Astrocyte (in vitro differentiated cells and primary cell): ENCODE measurements at regions not wholly inside any gene's neighbourhood (a gene's known extent, or its start where the extent isn't known, plus 50 kb on each side); places are given as distances from the start of the nearest gene placed in this dataset.

ENCODE experiments used
- DNase-seq: peaks from one replicate; pipeline ENCODE4 v3.0.0-alpha.2; 2010; ENCODE audit warnings: low read depth
- FAIRE-seq: peaks from 2 replicates; lab custom pipeline; 2011; peaks lifted over from hg19 to GRCh38; lab: Jason Lieb, UNC
- H2AFZ ChIP-seq: 2 replicates; pipeline ENCODE4 v1.6.0; 2012; ENCODE audit warnings: low read depth, low read length, inconsistent platforms
- H3K27ac ChIP-seq: 2 replicates; pipeline ENCODE4 v1.5.1; 2011; ENCODE audit warnings: low read depth, low read length, inconsistent platforms
- H3K27me3 ChIP-seq: 2 replicates; pipeline ENCODE4 v1.6.0; 2011; ENCODE audit warnings: low read length, inconsistent platforms; ENCODE audit not compliant: insufficient read depth
- H3K36me3 ChIP-seq: 2 replicates; pipeline ENCODE4 v1.5.1; 2011; ENCODE audit warnings: low read length, inconsistent platforms; ENCODE audit not compliant: insufficient read depth
- H3K4me1 ChIP-seq: 2 replicates; pipeline ENCODE4 v1.5.1; 2011; ENCODE audit warnings: low read length, inconsistent platforms; ENCODE audit not compliant: insufficient read depth
- H3K4me2 ChIP-seq: 2 replicates; pipeline ENCODE4 v1.6.0; 2012; ENCODE audit warnings: low read length, inconsistent platforms
- H3K4me3 ChIP-seq: 2 replicates; pipeline ENCODE4 v1.5.1; 2011; ENCODE audit warnings: low read depth, mild to moderate bottlenecking, low read length, inconsistent platforms; ENCODE audit not compliant: insufficient read depth
- H3K79me2 ChIP-seq: 2 replicates; pipeline ENCODE4 v1.6.0; 2012; ENCODE audit warnings: mild to moderate bottlenecking, low read length, inconsistent platforms; ENCODE audit not compliant: insufficient read depth
- H3K9ac ChIP-seq: 2 replicates; pipeline ENCODE4 v1.6.0; 2012; ENCODE audit warnings: mild to moderate bottlenecking, low read length, inconsistent platforms
- H3K9me3 ChIP-seq: 2 replicates; pipeline ENCODE4 v1.5.1; 2012; ENCODE audit warnings: low read depth, mild to moderate bottlenecking, low read length, inconsistent platforms; ENCODE audit not compliant: insufficient read depth
- H4K20me1 ChIP-seq: 2 replicates; pipeline ENCODE4 v1.6.0; 2012; ENCODE audit warnings: low read length, inconsistent platforms; ENCODE audit not compliant: insufficient read depth
- H3K27ac Mint-ChIP-seq: one replicate; pipeline ENCODE4 v1.8.0; 2021; ENCODE audit warnings: mild to moderate bottlenecking, mixed read lengths; ENCODE audit not compliant: unreplicated experiment
- H3K27me3 Mint-ChIP-seq: one replicate; pipeline ENCODE4 v1.8.0; 2021; ENCODE audit warnings: low read depth, mixed read lengths; ENCODE audit not compliant: unreplicated experiment
- H3K36me3 Mint-ChIP-seq: one replicate; pipeline ENCODE4 v1.8.0; 2021; ENCODE audit warnings: low read depth, mixed read lengths; ENCODE audit not compliant: unreplicated experiment
- H3K4me1 Mint-ChIP-seq: one replicate; pipeline ENCODE4 v1.8.0; 2021; ENCODE audit warnings: low read depth, mixed read lengths; ENCODE audit not compliant: unreplicated experiment
- H3K4me3 Mint-ChIP-seq: one replicate; pipeline ENCODE4 v1.8.0; 2021; ENCODE audit warnings: mild to moderate bottlenecking, moderate library complexity, mixed read lengths; ENCODE audit not compliant: unreplicated experiment
- H3K9me3 Mint-ChIP-seq: one replicate; pipeline ENCODE4 v1.8.0; 2021; ENCODE audit warnings: mild to moderate bottlenecking, mixed read lengths; ENCODE audit not compliant: unreplicated experiment
- EZH2 ChIP-seq: IDR thresholded peaks from 2 replicates; pipeline ENCODE4 v1.6.1; 2012; ENCODE audit warnings: mild to moderate bottlenecking, low read length, inconsistent platforms; ENCODE audit not compliant: insufficient read depth
- TF ChIP-seq, protein P1 (sequence below): IDR thresholded peaks from 2 replicates; pipeline ENCODE4 v1.5.1; 2011; ENCODE audit warnings: low read depth, mild to moderate bottlenecking, inconsistent platforms, low read length, moderate library complexity; ENCODE audit not compliant: insufficient read depth

DNA sequence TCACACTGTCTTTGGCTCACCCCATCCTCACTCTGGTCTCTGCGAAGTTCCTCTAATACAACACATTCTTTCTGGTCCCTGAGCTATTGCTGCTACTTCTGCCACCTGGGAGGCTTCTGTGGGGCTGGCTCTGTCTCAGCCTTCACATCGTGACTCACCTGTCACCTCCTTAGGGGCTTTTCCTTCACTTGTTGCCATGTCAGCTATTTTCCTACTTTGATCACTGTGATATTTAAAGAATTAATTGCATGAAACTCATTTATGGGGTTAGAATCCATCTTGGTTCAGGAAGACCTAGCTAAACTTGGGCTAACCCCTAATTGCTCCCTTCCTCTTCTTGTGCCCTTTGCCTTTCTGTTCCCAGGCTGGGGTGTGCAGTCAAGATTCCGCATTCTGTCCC lies 346.9 kb downstream of the WDR72 start:
- Mint-ChIP-seq H3K4me3 (no peak overlapping the region), H3K27me3 (peaks cover 9% of the 10 kb centered on the region), H3K27ac (no peak overlapping the region), H3K9me3 (peaks cover 2% of the 10 kb centered on the region), H3K4me1 (no peaks in the 10 kb centered on the region), H3K36me3 (no peaks in the 10 kb centered on the region)
- H3K79me2 ChIP-seq = no peaks in the 10 kb centered on the region
- DNase-seq (no peak), FAIRE-seq (no peak)
- no peaks in the 10 kb centered on the region for H3K9me3 ChIP-seq
- no peak overlapping the region for H3K4me2 ChIP-seq
- H3K27ac ChIP-seq = no peak overlapping the region
- H4K20me1 ChIP-seq = no peaks in the 10 kb centered on the region
- no peaks in the 10 kb centered on the region for H3K36me3 ChIP-seq
- H3K27me3 ChIP-seq = no peaks in the 10 kb centered on the region
- H3K4me3 ChIP-seq = no peak overlapping the region
- H3K4me1 ChIP-seq = no peaks in the 10 kb centered on the region
- TF ChIP-seq EZH2 = no peak
- TF ChIP-seq, protein P1, sequence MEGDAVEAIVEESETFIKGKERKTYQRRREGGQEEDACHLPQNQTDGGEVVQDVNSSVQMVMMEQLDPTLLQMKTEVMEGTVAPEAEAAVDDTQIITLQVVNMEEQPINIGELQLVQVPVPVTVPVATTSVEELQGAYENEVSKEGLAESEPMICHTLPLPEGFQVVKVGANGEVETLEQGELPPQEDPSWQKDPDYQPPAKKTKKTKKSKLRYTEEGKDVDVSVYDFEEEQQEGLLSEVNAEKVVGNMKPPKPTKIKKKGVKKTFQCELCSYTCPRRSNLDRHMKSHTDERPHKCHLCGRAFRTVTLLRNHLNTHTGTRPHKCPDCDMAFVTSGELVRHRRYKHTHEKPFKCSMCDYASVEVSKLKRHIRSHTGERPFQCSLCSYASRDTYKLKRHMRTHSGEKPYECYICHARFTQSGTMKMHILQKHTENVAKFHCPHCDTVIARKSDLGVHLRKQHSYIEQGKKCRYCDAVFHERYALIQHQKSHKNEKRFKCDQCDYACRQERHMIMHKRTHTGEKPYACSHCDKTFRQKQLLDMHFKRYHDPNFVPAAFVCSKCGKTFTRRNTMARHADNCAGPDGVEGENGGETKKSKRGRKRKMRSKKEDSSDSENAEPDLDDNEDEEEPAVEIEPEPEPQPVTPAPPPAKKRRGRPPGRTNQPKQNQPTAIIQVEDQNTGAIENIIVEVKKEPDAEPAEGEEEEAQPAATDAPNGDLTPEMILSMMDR = no peak
- no peak overlapping the region for H2AFZ ChIP-seq
- no peak overlapping the region for H3K9ac ChIP-seq

DNA sequence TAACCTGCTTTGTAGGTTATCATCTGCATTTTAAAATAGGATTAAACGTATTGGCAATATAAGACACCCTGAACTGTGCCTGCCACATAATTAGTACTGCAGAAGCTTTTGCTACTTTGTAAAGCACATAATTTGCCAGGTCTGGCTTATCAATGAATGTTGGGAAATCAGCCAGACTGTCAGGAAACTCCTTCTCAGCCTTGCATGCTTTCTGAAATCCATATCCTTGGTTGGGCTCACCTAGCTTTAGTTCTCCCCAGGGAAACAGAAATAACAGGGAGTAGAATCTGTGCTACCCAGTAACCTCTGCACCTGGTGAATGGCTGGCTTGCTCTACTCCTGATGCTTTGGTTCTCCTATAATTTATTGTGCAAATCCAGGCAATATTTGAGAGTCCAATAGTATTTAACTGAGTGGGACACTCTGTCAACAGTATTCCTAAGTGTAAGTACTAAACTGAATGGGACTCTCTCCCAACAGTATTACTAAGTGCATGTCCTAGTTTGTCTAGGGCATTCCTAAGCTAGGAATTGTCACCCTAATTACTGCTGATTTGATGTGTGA lies 354.5 kb downstream of the WDR72 start:
- Mint-ChIP-seq H3K4me3 (no peak overlapping the region), H3K27me3 (peaks cover 17% of the 10 kb centered on the region), H3K36me3 (no peaks in the 10 kb centered on the region), H3K4me1 (no peaks in the 10 kb centered on the region), H3K9me3 (no peaks in the 10 kb centered on the region), H3K27ac (no peak overlapping the region)
- DNase-seq (no peak), FAIRE-seq (no peak)
- Histone ChIP-seq H3K27ac (no peak overlapping the region), H3K9ac (no peak overlapping the region), H3K9me3 (no peaks in the 10 kb centered on the region), H3K4me1 (no peaks in the 10 kb centered on the region), H4K20me1 (no peaks in the 10 kb centered on the region), H3K4me3 (no peak overlapping the region), H3K79me2 (no peaks in the 10 kb centered on the region), H3K4me2 (no peak overlapping the region), H3K27me3 (no peaks in the 10 kb centered on the region), H2AFZ (no peak overlapping the region), H3K36me3 (no peaks in the 10 kb centered on the region)
- TF ChIP-seq EZH2 = no peak
- TF ChIP-seq, protein P1 = no peak

DNA sequence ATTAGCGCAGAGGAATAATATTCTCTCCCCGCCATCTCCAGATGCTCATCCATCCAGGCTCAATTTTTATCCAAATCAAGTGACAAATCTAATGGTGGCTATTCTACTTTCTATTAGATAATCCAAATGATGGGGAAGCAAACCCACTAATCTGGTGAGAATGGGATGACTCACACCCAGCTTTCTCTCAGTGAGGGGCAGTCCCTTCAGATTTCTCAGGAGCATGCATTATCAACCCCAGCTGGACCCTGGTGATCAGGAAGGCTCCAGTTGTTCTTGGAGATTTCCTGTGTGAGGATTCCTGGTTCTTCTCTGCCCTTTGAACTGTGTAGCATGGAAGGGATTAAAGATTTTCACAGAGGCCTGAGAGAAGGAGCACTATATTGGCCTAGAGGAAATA lies 358.0 kb downstream of the WDR72 start:
- H3K27ac ChIP-seq = no peak overlapping the region
- no peak overlapping the region for H2AFZ ChIP-seq
- no peaks in the 10 kb centered on the region for H3K9me3 ChIP-seq
- TF ChIP-seq, protein P1 = no peak
- TF ChIP-seq EZH2 = no peak
- H3K4me1 ChIP-seq = no peaks in the 10 kb centered on the region
- DNase-seq = no peak
- no peak overlapping the region for H3K4me2 ChIP-seq
- H3K9ac ChIP-seq = no peak overlapping the region
- H3K4me3 ChIP-seq = no peak overlapping the region
- Mint-ChIP-seq H3K27me3 (peaks cover 16% of the 10 kb centered on the region), H3K4me3 (no peak overlapping the region), H3K36me3 (no peaks in the 10 kb centered on the region), H3K27ac (no peak overlapping the region), H3K4me1 (no peaks in the 10 kb centered on the region), H3K9me3 (no peaks in the 10 kb centered on the region)
- FAIRE-seq = no peak
- no peaks in the 10 kb centered on the region for H3K79me2 ChIP-seq
- H3K27me3 ChIP-seq = no peaks in the 10 kb centered on the region
- no peaks in the 10 kb centered on the region for H3K36me3 ChIP-seq
- H4K20me1 ChIP-seq = no peaks in the 10 kb centered on the region
